ENCODE measurements at regions not wholly inside any gene's neighbourhood (a gene's known extent, or its start where the extent isn't known, plus 50 kb on each side); places are given as distances from the start of the nearest gene placed in this dataset.

GRCh38 chr2:13574831-13575230 is 858.1 kb downstream of the TRIB2 start:
- TF ChIP-seq, protein P1, sequence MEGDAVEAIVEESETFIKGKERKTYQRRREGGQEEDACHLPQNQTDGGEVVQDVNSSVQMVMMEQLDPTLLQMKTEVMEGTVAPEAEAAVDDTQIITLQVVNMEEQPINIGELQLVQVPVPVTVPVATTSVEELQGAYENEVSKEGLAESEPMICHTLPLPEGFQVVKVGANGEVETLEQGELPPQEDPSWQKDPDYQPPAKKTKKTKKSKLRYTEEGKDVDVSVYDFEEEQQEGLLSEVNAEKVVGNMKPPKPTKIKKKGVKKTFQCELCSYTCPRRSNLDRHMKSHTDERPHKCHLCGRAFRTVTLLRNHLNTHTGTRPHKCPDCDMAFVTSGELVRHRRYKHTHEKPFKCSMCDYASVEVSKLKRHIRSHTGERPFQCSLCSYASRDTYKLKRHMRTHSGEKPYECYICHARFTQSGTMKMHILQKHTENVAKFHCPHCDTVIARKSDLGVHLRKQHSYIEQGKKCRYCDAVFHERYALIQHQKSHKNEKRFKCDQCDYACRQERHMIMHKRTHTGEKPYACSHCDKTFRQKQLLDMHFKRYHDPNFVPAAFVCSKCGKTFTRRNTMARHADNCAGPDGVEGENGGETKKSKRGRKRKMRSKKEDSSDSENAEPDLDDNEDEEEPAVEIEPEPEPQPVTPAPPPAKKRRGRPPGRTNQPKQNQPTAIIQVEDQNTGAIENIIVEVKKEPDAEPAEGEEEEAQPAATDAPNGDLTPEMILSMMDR (IDR thresholded peaks at IDR 0.05): no peak
- TF ChIP-seq POLR2A (IDR thresholded peaks at IDR 0.05): no peak

Measured in Peyer's patch (tissue), 4 donors.